H9 (cell line): ENCODE measurements at regions not wholly inside any gene's neighbourhood (a gene's known extent, or its start where the extent isn't known, plus 50 kb on each side); places are given as distances from the start of the nearest gene placed in this dataset.

Experiments used
- DNase-seq: peaks from one replicate; pipeline ENCODE4 v3.0.0-alpha.2; 2017
- H2AFZ ChIP-seq: one replicate; pipeline ENCODE4 v1.6.1; 2013; ENCODE audit warnings: mild to moderate bottlenecking, low read length, control low read depth, moderate library complexity
- H2AK5ac ChIP-seq: 2 replicates; pipeline ENCODE4 v1.6.1; 2013; ENCODE audit warnings: low read length, control low read depth, mixed read lengths; ENCODE audit not compliant: insufficient read length
- H2BK120ac ChIP-seq: one replicate; pipeline ENCODE4 v1.6.1; 2013; ENCODE audit warnings: low read depth, mild to moderate bottlenecking, low read length, control low read depth, inconsistent platforms; ENCODE audit not compliant: poor library complexity, severe bottlenecking
- H2BK12ac ChIP-seq: 2 replicates; pipeline ENCODE4 v1.6.1; 2013; ENCODE audit warnings: low read length, control low read depth, mixed read lengths, low read depth; ENCODE audit not compliant: insufficient read length
- H2BK15ac ChIP-seq: 2 replicates; pipeline ENCODE4 v1.6.1; 2013; ENCODE audit warnings: low read depth, low read length, control low read depth
- H2BK20ac ChIP-seq: one replicate; pipeline ENCODE4 v1.6.1; 2013; ENCODE audit warnings: low read depth, mild to moderate bottlenecking, low read length, control low read depth, inconsistent platforms; ENCODE audit not compliant: poor library complexity, severe bottlenecking
- H2BK5ac ChIP-seq: 2 replicates; pipeline ENCODE4 v1.6.1; 2013; ENCODE audit warnings: low read length, control low read depth, mixed read lengths; ENCODE audit not compliant: insufficient read length
- H3K14ac ChIP-seq: 2 replicates; pipeline ENCODE4 v1.6.1; 2013; ENCODE audit warnings: low read length, control low read depth; ENCODE audit not compliant: insufficient read depth
- H3K18ac ChIP-seq: 2 replicates; pipeline ENCODE4 v1.6.1; 2013; ENCODE audit warnings: low read depth, mild to moderate bottlenecking, mixed read lengths, low read length, control low read depth; ENCODE audit not compliant: insufficient read length
- H3K23ac ChIP-seq: 2 replicates; pipeline ENCODE4 v1.6.1; 2013; ENCODE audit warnings: low read length, control low read depth, mixed read lengths, low read depth; ENCODE audit not compliant: insufficient read length
- H3K23me2 ChIP-seq: 2 replicates; pipeline ENCODE4 v1.6.1; 2013; ENCODE audit warnings: low read depth, mild to moderate bottlenecking, mixed read lengths, low read length, control low read depth; ENCODE audit not compliant: insufficient read length, poor library complexity, severe bottlenecking
- H3K27ac ChIP-seq: 2 replicates; pipeline ENCODE4 v1.5.1; 2013; ENCODE audit warnings: low read length, control low read depth, mixed read lengths, low read depth; ENCODE audit not compliant: insufficient read length
- H3K27me3 ChIP-seq: 2 replicates; pipeline ENCODE4 v1.6.1; 2013; ENCODE audit warnings: low read length, control low read depth, inconsistent platforms; ENCODE audit not compliant: insufficient read depth
- H3K4ac ChIP-seq: 2 replicates; pipeline ENCODE4 v1.6.1; 2013; ENCODE audit warnings: low read depth, mild to moderate bottlenecking, control low read depth, inconsistent platforms, low read length, moderate library complexity
- H3K4me1 ChIP-seq: 2 replicates; pipeline ENCODE4 v1.6.1; 2013; ENCODE audit warnings: low read length, control low read depth, inconsistent platforms; ENCODE audit not compliant: insufficient read depth
- H3K4me2 ChIP-seq: 2 replicates; pipeline ENCODE4 v1.6.1; 2013; ENCODE audit warnings: low read length, control low read depth, mixed read lengths; ENCODE audit not compliant: insufficient read length, insufficient read depth
- H3K56ac ChIP-seq: 2 replicates; pipeline ENCODE4 v1.6.1; 2013; ENCODE audit warnings: low read depth, mild to moderate bottlenecking, mixed read lengths, low read length, control low read depth; ENCODE audit not compliant: insufficient read length
- H3K79me1 ChIP-seq: 2 replicates; pipeline ENCODE4 v1.6.1; 2013; ENCODE audit warnings: low read depth, mild to moderate bottlenecking, moderate library complexity, low read length, control low read depth, inconsistent platforms; ENCODE audit not compliant: insufficient read depth, poor library complexity, severe bottlenecking
- H3K79me2 ChIP-seq: 2 replicates; pipeline ENCODE4 v1.6.1; 2013; ENCODE audit warnings: low read length, control low read depth, inconsistent platforms; ENCODE audit not compliant: insufficient read depth
- H3K9ac ChIP-seq: 2 replicates; pipeline ENCODE4 v1.6.1; 2013; ENCODE audit warnings: low read length, control low read depth, mixed read lengths; ENCODE audit not compliant: insufficient read length; ENCODE audit errors: extremely low read depth
- H3K9me3 ChIP-seq: one replicate; pipeline ENCODE4 v1.6.1; 2013; ENCODE audit warnings: low read depth, low read length, inconsistent platforms; ENCODE audit not compliant: control insufficient read depth
- H3T11ph ChIP-seq: one replicate; pipeline ENCODE4 v1.6.1; 2013; ENCODE audit warnings: mild to moderate bottlenecking, low read length, control low read depth, inconsistent platforms
- H4K20me1 ChIP-seq: one replicate; pipeline ENCODE4 v1.6.1; 2013; ENCODE audit not compliant: control insufficient read depth, insufficient read length, insufficient read depth
- H4K5ac ChIP-seq: 2 replicates; pipeline ENCODE4 v1.6.1; 2013; ENCODE audit warnings: low read depth, mild to moderate bottlenecking, mixed read lengths, low read length, control low read depth; ENCODE audit not compliant: insufficient read length
- H4K8ac ChIP-seq: replicated peaks from 2 replicates; pipeline ENCODE4 v1.6.1; 2013; ENCODE audit warnings: low read length, control low read depth, mixed read lengths, low read depth; ENCODE audit not compliant: insufficient read length
- H4K91ac ChIP-seq: 2 replicates; pipeline ENCODE4 v1.6.1; 2013; ENCODE audit warnings: low read depth, mild to moderate bottlenecking, moderate library complexity, mixed read lengths, low read length, control low read depth; ENCODE audit not compliant: insufficient read length
- H3K27ac Mint-ChIP-seq, 3 experiments: 2 replicates in 2 of 3; 3 replicates in 1 of 3; pipeline ENCODE4 v1.8.0; 2020 to 2021; ENCODE audit warnings: mixed read lengths in 3 of 3, mild to moderate bottlenecking in 1 of 3, moderate library complexity in 1 of 3
- H3K27me3 Mint-ChIP-seq: 2 replicates; pipeline ENCODE4 v1.8.0; 2021; ENCODE audit warnings: low read depth, mild to moderate bottlenecking, moderate library complexity, mixed read lengths
- H3K36me3 Mint-ChIP-seq, 3 experiments: 2 replicates in 2 of 3; 3 replicates in 1 of 3; pipeline ENCODE4 v1.8.0; 2020 to 2021; ENCODE audit warnings: low read depth in 3 of 3, mixed read lengths in 3 of 3; ENCODE audit not compliant: insufficient read depth in 1 of 3
- H3K4me1 Mint-ChIP-seq, 2 experiments: 2 replicates each; pipeline ENCODE4 v1.8.0; 2020; ENCODE audit warnings: mixed read lengths in 2 of 2
- H3K4me3 Mint-ChIP-seq, 2 experiments: 2 replicates in 1 of 2; 3 replicates in 1 of 2; pipeline ENCODE4 v1.8.0; 2020 to 2021; ENCODE audit warnings: mild to moderate bottlenecking in 2 of 2, mixed read lengths in 2 of 2, moderate library complexity in 1 of 2
- H3K9me3 Mint-ChIP-seq, 2 experiments: 2 replicates in 1 of 2; 3 replicates in 1 of 2; pipeline ENCODE4 v1.8.0; 2020; ENCODE audit warnings: mild to moderate bottlenecking in 2 of 2, mixed read lengths in 2 of 2, moderate library complexity in 1 of 2
- CTCF ChIP-seq: fragments of 200-600 bp; sonication (generic); conservative IDR thresholded peaks from 3 replicates; pipeline ENCODE4 v1.8.0; 2021; ENCODE audit warnings: antibody characterized with exemption, mild to moderate bottlenecking
- WGBS: extraction: QIAGEN DNeasy Blood & Tissue Kit; methylation state at CpG from one replicate; pipeline ENCODE4 v1.1.7; 2013; ENCODE audit warnings: missing lambda C conversion rate, low lambda C conversion rate, mixed read lengths; ENCODE audit not compliant: insufficient read length; ENCODE audit errors: extremely low coverage; 5-methylcytosine and 5-hydroxymethylcytosine counted together

- Histone ChIP-seq H3K27ac (no peak overlapping the region), H3K56ac (no peak overlapping the region), H3K4me2 (no peak overlapping the region), H3K4ac (no peak overlapping the region), H3K79me2 (no peaks in the 10 kb centered on the region), H2BK20ac (no peak overlapping the region), H2AFZ (no peak overlapping the region), H3K23me2 (no peaks in the 10 kb centered on the region), H3K18ac (no peak overlapping the region), H4K91ac (no peak overlapping the region), H3K23ac (no peak overlapping the region), H2AK5ac (no peak overlapping the region), H3K9ac (no peak overlapping the region), H2BK12ac (no peak overlapping the region), H2BK15ac (no peak overlapping the region), H3T11ph (no peak overlapping the region), H3K27me3 (no peaks in the 10 kb centered on the region), H3K4me1 (no peaks in the 10 kb centered on the region; the same call in 1 of the 2 replicates), H4K8ac (no peak overlapping the region), H3K79me1 (no peaks in the 10 kb centered on the region), H4K20me1 (no peaks in the 10 kb centered on the region), H2BK120ac (no peak overlapping the region), H3K9me3 (no peaks in the 10 kb centered on the region), H4K5ac (no peak overlapping the region), H2BK5ac (no peak overlapping the region), H3K14ac (no peak overlapping the region; the same call in 1 of the 2 replicates)
- H3K9me3 Mint-ChIP-seq = peaks cover 10 to 12% of the 10 kb centered on the region in 2 experiments
- 0 out of 7 replicates have a peak overlapping the region, but pooled peaks of 1 of the 3 experiments have one; percentile 18 for H3K27ac Mint-ChIP-seq
- no peak for TF ChIP-seq CTCF
- H3K27me3 Mint-ChIP-seq = no peaks in the 10 kb centered on the region; the same call in none of the 2 replicates
- no peak for DNase-seq
- no peak overlapping the region for H3K4me3 Mint-ChIP-seq
- peaks cover 21 to 22% of the 10 kb centered on the region in 2 experiments for H3K4me1 Mint-ChIP-seq
- peaks cover 9 to 12% (median 11%) of the 10 kb centered on the region in 3 experiments; a peak in 6 of 7 replicates for H3K36me3 Mint-ChIP-seq
- WGBS = no CpG with 5 or more reads among the region's 3 CpGs
These were observed 74.2 kb upstream of the CELF4 start for GRCh38 chr18:37639846-37640245.
